Ascending aorta (tissue), 2 donors: ENCODE measurements at regions not wholly inside any gene's neighbourhood (a gene's known extent, or its start where the extent isn't known, plus 50 kb on each side); places are given as distances from the start of the nearest gene placed in this dataset.

Experiments
- DNase-seq, 2 donors: peaks; one replicate each; pipeline ENCODE4 v3.0.0-alpha.2; 2019; ENCODE audit warnings: low spot score in 2 of 2
- H3K27ac ChIP-seq, 2 donors: fragments of 200-600 bp; sonication (generic); one replicate each; pipeline ENCODE4 v1.5.1; 2016 to 2017; ENCODE audit warnings: mild to moderate bottlenecking in 1 of 2
- H3K27me3 ChIP-seq: fragments of 200-600 bp; sonication (generic); one replicate; pipeline ENCODE4 v1.5.1; 2017
- H3K36me3 ChIP-seq, 2 donors: fragments of 200-600 bp; sonication (generic); one replicate each; pipeline ENCODE4 v1.5.1; 2016
- H3K4me1 ChIP-seq, 2 donors: fragments of 200-600 bp; sonication (generic); one replicate each; pipeline ENCODE4 v1.5.1; 2016 to 2017; ENCODE audit warnings: mild to moderate bottlenecking in 1 of 2
- H3K4me3 ChIP-seq, 2 donors: fragments of 200-600 bp; sonication (generic); one replicate each; pipeline ENCODE4 v1.5.1; 2016 to 2017; ENCODE audit warnings: mild to moderate bottlenecking in 1 of 2
- H3K9me3 ChIP-seq, 2 donors: fragments of 200-600 bp; sonication (generic); one replicate each; pipeline ENCODE4 v1.5.1; 2016
- intact Hi-C: fragments of 100-400 bp; cut with DNase I; formaldehyde crosslinking; loops from one replicate; pipeline ENCODE4 v1.15.1; 2023
- TF ChIP-seq, protein P1 (sequence below), 3 experiments: fragments of 200-600 bp in 2 of 3; fragments of 450-650 bp in 1 of 3; sonication (generic) in 2 of 3; IDR thresholded peaks; one replicate each; pipeline ENCODE4 v1.5.1; 2016 to 2019; ENCODE audit warnings: antibody characterized with exemption in 3 of 3, mild to moderate bottlenecking in 1 of 3, moderate library complexity in 1 of 3

DNA sequence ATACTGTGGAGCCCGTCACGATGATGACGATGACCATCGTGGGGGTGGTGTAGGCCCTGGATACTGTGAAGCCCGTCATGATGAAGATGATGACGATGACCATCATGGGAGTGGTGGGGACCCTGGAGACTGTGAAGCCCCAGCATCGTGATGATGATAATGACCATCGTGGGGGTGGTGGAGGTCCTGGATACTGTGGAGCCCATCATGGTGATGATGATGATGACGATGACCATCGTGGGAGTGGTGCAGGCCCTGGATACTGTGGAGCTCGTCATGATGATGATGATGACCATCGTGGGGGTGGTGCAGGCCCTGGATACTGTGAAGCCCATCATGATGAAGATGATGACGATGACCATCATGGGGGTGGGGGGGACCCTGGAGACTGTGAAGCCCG is 81.0 kb upstream of the SALL3 start:
- Histone ChIP-seq H3K4me3 (no peak overlapping the region), H3K27me3 (no peaks in the 10 kb centered on the region), H3K9me3 (no peaks in the 10 kb centered on the region), H3K4me1 (no peaks in the 10 kb centered on the region), H3K36me3 (no peaks in the 10 kb centered on the region), H3K27ac (no peak overlapping the region)
- DNase-seq: no peak
- intact Hi-C loops: no loop called here
- TF ChIP-seq, protein P1, sequence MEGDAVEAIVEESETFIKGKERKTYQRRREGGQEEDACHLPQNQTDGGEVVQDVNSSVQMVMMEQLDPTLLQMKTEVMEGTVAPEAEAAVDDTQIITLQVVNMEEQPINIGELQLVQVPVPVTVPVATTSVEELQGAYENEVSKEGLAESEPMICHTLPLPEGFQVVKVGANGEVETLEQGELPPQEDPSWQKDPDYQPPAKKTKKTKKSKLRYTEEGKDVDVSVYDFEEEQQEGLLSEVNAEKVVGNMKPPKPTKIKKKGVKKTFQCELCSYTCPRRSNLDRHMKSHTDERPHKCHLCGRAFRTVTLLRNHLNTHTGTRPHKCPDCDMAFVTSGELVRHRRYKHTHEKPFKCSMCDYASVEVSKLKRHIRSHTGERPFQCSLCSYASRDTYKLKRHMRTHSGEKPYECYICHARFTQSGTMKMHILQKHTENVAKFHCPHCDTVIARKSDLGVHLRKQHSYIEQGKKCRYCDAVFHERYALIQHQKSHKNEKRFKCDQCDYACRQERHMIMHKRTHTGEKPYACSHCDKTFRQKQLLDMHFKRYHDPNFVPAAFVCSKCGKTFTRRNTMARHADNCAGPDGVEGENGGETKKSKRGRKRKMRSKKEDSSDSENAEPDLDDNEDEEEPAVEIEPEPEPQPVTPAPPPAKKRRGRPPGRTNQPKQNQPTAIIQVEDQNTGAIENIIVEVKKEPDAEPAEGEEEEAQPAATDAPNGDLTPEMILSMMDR (IDR thresholded peaks at IDR 0.05): no peak

DNA sequence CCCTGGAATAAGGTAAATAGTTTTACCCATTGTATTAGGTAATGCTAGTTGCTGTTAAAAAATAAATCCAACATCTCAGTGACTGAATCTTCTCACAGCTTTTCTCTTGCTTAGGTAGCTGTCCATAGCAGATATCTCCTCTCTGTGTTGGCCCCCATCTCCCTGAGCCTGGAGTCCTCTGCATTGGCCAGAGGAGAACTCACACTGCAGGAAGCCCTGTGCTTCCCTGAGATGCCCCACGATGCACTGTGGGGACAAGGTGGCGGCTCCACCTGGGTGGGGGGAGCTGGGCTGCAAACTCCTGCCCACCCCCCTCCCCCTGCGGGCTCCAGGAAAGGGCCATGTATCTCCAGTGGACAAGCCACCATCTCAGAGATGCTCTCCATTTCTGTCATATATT is 80.4 kb upstream of the SALL3 start:
- DNase-seq: no peak
- TF ChIP-seq, protein P1 (IDR thresholded peaks at IDR 0.05): no peak
- Histone ChIP-seq H3K4me3 (no peak overlapping the region), H3K36me3 (no peaks in the 10 kb centered on the region), H3K4me1 (no peaks in the 10 kb centered on the region), H3K9me3 (no peaks in the 10 kb centered on the region), H3K27ac (no peak overlapping the region), H3K27me3 (no peaks in the 10 kb centered on the region)
- intact Hi-C loops: no loop called here

DNA sequence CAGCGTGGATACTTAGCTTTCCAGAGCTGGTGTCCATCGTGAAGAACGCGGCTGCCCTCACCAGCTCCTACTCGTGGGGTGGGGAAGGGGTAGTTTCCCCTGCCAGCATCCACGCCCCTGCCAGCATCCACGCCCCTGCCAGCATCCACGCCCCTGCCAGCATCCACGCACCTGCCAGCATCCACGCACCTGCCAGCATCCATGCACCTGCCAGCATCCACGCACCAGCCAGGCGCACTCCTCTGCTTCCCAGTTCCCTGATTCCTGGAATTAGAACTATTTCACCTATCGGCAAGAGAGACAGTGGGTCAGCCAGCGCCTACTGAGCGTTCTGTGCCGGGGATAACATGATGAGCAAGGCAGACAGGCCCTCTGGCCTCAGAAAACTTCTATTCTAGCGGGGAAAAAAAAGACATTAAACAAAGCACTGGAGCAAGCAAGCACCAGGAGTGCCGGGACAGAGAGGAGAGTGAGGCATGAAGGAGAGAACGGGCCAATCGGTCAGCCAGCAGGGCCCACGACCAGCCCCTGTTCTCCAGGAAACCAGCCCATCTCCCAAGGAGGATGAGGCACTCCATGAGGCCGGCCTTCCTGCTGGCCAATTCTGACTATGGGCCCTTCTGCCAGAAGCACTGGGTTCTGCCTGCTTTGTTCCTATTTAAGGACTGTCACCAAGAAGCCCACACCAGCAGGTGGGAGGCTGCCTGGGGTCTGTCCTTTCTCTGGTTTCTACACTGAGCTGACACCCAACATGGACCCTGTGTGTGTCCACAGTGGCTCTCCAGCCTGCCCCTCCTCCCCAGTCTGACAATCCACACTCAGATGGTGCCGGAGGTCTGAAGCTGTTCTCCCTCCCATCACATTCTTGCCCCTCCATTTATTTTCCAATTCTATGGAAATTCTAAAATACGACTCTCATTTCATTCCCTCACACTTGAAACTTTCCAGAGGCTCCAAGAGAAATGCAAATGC is 78.4 kb upstream of the SALL3 start:
- Histone ChIP-seq H3K36me3 (no peaks in the 10 kb centered on the region), H3K4me1 (no peaks in the 10 kb centered on the region), H3K9me3 (no peaks in the 10 kb centered on the region), H3K27me3 (no peaks in the 10 kb centered on the region), H3K4me3 (no peak overlapping the region), H3K27ac (no peak overlapping the region)
- TF ChIP-seq, protein P1 (IDR thresholded peaks at IDR 0.05): no peak
- DNase-seq: no peak
- intact Hi-C loops: no loop called here

DNA sequence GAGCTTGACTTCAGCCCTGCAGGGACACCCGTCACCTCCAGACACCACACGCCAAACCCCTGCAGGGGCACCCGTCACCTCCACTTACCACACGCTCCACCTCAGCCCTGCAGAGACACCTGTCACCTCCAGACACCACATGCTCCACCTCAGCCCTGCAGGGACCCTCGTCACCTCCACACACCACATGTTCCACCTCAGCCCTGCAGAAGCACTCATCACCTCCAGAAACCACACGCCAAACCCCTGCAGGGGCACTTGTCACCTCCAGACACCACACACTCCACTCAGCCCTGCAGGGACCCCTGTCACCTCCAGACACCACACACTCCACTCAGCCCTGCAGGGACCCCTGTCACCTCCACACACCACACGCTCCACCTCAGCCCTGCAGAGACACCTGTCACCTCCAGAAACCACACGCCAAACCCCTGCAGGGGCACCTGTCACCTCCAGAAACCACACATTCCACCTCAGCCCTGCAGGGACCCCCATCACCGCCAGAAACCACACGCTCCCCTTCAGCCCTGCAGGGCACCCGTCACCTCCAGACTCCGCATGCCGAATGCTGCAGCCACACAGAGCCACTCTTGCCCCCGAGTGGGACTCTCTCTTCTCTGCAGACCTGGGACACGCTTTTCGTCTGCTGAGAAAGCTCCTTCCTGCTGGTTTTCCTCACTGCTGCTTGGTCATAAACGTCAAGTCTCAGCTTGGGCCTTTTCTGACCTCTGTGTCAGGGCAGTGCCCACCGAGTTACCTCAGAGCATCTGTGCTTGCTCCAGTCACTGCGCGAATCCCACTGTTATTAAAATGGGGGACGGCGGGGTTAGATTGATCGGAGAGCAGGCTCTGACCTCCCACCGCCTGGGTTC is 77.5 kb upstream of the SALL3 start:
- no peak overlapping the region for H3K27ac ChIP-seq
- H3K4me3 ChIP-seq: no peak overlapping the region
- H3K36me3 ChIP-seq: no peaks in the 10 kb centered on the region
- no peaks in the 10 kb centered on the region for H3K27me3 ChIP-seq
- no peaks in the 10 kb centered on the region for H3K4me1 ChIP-seq
- intact Hi-C loops: no loop called here
- TF ChIP-seq, protein P1 (IDR thresholded peaks at IDR 0.05): no peak
- DNase-seq: no peak
- H3K9me3 ChIP-seq: no peaks in the 10 kb centered on the region

DNA sequence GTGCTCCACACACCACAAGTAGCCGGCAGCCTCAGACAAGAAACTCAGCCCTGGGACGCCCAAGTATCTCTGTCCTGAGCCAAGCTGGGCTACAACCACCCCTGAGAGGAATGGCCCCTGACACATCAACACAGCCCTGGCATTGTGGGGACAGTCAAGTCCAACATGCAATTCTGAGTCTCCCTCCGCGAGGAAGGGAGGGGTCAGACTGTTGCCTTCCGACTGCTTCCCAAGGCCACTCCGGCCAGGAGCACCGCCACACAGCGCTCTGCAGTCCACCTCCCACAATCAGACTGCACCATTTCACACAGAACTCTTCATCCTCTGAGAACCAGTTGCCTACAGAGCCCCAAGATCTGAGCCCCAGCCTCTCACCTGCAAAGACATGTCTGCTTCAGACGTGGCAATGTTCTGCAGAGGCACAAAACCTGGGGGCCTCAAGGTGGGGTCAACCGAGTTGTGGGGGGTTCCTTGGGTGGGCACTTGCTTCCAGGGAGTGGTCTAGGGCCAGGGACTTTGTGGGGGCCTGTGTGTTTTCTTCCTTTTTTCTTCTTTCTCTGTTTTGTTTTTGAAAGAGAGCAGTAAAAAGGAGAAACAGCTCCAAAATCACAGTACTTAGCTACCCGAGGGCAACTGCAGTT is 76.7 kb upstream of the SALL3 start:
- Histone ChIP-seq H3K4me1 (no peaks in the 10 kb centered on the region), H3K27ac (no peak overlapping the region), H3K9me3 (no peaks in the 10 kb centered on the region), H3K27me3 (no peaks in the 10 kb centered on the region), H3K4me3 (no peak overlapping the region), H3K36me3 (no peaks in the 10 kb centered on the region)
- TF ChIP-seq, protein P1 (IDR thresholded peaks at IDR 0.05): no peak
- no peak for DNase-seq
- intact Hi-C loops: no loop called here
